Keratinocyte (primary cell): ENCODE measurements at regions not wholly inside any gene's neighbourhood (a gene's known extent, or its start where the extent isn't known, plus 50 kb on each side); places are given as distances from the start of the nearest gene placed in this dataset.

Experiments
- DNase-seq: peaks from one replicate; pipeline ENCODE4 v3.0.0-alpha.2; 2011; ENCODE audit warnings: low read depth, missing footprints, low spot score
- FAIRE-seq: peaks from 2 replicates; lab custom pipeline; 2011; peaks lifted over from hg19 to GRCh38; lab: Jason Lieb, UNC
- H2AFZ ChIP-seq: 2 replicates; pipeline ENCODE4 v1.6.0; 2012; ENCODE audit warnings: low read length, control low read depth, inconsistent platforms; ENCODE audit not compliant: control insufficient read depth
- H3K27ac ChIP-seq: 2 replicates; pipeline ENCODE4 v1.5.1; 2011; ENCODE audit warnings: low read length; ENCODE audit not compliant: control insufficient read depth, insufficient read depth
- H3K27me3 ChIP-seq: 3 replicates; pipeline ENCODE4 v1.6.0; 2011; ENCODE audit warnings: low read length; ENCODE audit not compliant: control insufficient read depth, insufficient read depth; ENCODE audit errors: extremely low read depth
- H3K36me3 ChIP-seq, 2 experiments: 2 replicates in 1 of 2; 3 replicates in 1 of 2; pipeline ENCODE4 v1.5.1; 2011; ENCODE audit warnings: low read length in 2 of 2, mild to moderate bottlenecking in 1 of 2; ENCODE audit not compliant: control insufficient read depth in 2 of 2, insufficient read depth in 2 of 2; ENCODE audit errors: extremely low read depth in 1 of 2
- H3K4me1 ChIP-seq: 3 replicates; pipeline ENCODE4 v1.5.1; 2011; ENCODE audit warnings: low read length; ENCODE audit not compliant: control insufficient read depth, insufficient read depth; ENCODE audit errors: extremely low read depth
- H3K4me2 ChIP-seq: 3 replicates; pipeline ENCODE4 v1.6.0; 2011; ENCODE audit warnings: low read depth, low read length; ENCODE audit not compliant: control insufficient read depth, insufficient read depth; ENCODE audit errors: extremely low read depth
- H3K4me3 ChIP-seq, 3 experiments: fragments of 200-600 bp in 1 of 3; sonication (generic) in 1 of 3; 2 replicates in 2 of 3; 3 replicates in 1 of 3; pipeline ENCODE4 v1.5.1; 2011 to 2016; ENCODE audit warnings: low read length in 3 of 3, mild to moderate bottlenecking in 3 of 3, control low read depth in 2 of 3, inconsistent platforms in 1 of 3, low read depth in 1 of 3, mixed read lengths in 1 of 3, mixed run types in 1 of 3, moderate library complexity in 1 of 3; ENCODE audit not compliant: control insufficient read depth in 2 of 3, insufficient read depth in 2 of 3; ENCODE audit errors: extremely low read depth in 1 of 3
- H3K79me2 ChIP-seq: 2 replicates; pipeline ENCODE4 v1.6.0; 2012; ENCODE audit warnings: low read length; ENCODE audit not compliant: control insufficient read depth, insufficient read depth
- H3K9ac ChIP-seq: 3 replicates; pipeline ENCODE4 v1.6.0; 2011; ENCODE audit warnings: low read length; ENCODE audit not compliant: control insufficient read depth, insufficient read depth; ENCODE audit errors: extremely low read depth
- H3K9me1 ChIP-seq: 3 replicates; pipeline ENCODE4 v1.6.0; 2011; ENCODE audit warnings: low read length; ENCODE audit not compliant: control insufficient read depth, insufficient read depth; ENCODE audit errors: extremely low read depth
- H3K9me3 ChIP-seq: 2 replicates; pipeline ENCODE4 v1.5.1; 2012; ENCODE audit warnings: low read depth, low read length; ENCODE audit not compliant: control insufficient read depth
- H4K20me1 ChIP-seq: 3 replicates; pipeline ENCODE4 v1.6.0; 2011; ENCODE audit warnings: low read length; ENCODE audit not compliant: control insufficient read depth, insufficient read depth; ENCODE audit errors: extremely low read depth
- EZH2 ChIP-seq: IDR thresholded peaks from one replicate; pipeline ENCODE4 v1.6.1; 2012; ENCODE audit warnings: inconsistent platforms, mild to moderate bottlenecking, low read length, moderate library complexity
- dilution Hi-C: fragments of 300-500 bp; cut with MboI; formaldehyde crosslinking; loops from one replicate; pipeline ENCODE4 v1.7.0; 2020; ENCODE audit warnings: low sequenced_read_pairs; ENCODE audit not compliant: extremely low pct_ligation_motif_present
- TF ChIP-seq, protein P1 (sequence below), 3 experiments: IDR thresholded peaks in 1 of 3; conservative IDR thresholded peaks in 1 of 3; optimal IDR thresholded peaks in 1 of 3; 2 replicates in 2 of 3; 3 replicates in 1 of 3; pipeline versions ENCODE3 to v1.5.1; 2011; ENCODE audit warnings: low read length in 3 of 3, mild to moderate bottlenecking in 3 of 3, moderate library complexity in 2 of 3, control low read depth in 1 of 3, inconsistent platforms in 1 of 3; ENCODE audit not compliant: insufficient read depth in 2 of 3; ENCODE audit errors: extremely low read depth in 1 of 3

DNA sequence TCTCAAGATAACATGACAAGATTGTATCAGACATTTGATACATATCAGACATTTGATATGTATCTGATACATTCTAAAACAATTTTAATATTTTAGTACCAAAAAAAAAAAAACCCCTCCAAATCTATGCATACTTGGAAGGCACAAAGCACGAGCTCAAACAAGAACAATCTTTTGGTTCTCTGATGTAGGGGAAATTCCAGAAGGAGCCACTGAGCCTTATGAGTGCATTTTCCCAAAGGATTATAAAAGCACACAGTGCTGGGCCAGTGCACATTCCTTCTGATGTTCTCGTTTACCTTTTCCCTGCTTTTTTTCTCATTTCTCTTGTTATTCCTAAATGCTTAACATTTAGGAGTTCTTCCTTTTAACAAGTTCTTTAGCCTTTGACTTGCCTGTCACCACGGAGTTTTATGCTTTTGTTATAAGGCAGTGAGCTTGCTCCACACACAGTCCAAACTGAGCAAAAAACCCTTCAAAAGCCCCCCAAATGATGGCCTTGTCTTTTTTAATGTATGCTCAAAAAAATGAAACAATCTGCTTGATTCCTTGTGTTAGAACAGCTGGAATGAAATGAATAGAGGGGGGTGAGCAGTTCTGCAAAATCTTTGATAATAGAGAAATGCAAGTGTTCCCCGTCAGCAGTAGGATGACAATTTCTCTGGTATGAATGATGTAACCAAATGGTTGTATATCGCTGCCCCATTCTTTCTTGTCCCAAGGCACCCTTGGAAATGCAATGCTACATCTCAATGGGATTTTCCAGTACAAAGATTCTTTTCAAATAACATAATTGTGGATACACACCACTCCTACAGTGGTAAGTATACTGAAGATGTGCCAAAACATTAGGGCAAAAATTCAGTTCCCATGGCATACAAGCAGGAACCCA is 597.2 kb upstream of the ZEB2 start:
- Histone ChIP-seq H3K4me2 (no peak overlapping the region), H3K9me3 (no peaks in the 10 kb centered on the region), H4K20me1 (no peaks in the 10 kb centered on the region), H3K27me3 (no peaks in the 10 kb centered on the region), H3K4me1 (peaks cover 3% of the 10 kb centered on the region), H3K79me2 (no peaks in the 10 kb centered on the region), H3K36me3 (no peaks in the 10 kb centered on the region), H3K9ac (no peak overlapping the region), H3K9me1 (no peaks in the 10 kb centered on the region), H3K4me3 (no peak overlapping the region), H3K27ac (no peak overlapping the region), H2AFZ (no peak overlapping the region)
- FAIRE-seq = no peak
- TF ChIP-seq, protein P1, sequence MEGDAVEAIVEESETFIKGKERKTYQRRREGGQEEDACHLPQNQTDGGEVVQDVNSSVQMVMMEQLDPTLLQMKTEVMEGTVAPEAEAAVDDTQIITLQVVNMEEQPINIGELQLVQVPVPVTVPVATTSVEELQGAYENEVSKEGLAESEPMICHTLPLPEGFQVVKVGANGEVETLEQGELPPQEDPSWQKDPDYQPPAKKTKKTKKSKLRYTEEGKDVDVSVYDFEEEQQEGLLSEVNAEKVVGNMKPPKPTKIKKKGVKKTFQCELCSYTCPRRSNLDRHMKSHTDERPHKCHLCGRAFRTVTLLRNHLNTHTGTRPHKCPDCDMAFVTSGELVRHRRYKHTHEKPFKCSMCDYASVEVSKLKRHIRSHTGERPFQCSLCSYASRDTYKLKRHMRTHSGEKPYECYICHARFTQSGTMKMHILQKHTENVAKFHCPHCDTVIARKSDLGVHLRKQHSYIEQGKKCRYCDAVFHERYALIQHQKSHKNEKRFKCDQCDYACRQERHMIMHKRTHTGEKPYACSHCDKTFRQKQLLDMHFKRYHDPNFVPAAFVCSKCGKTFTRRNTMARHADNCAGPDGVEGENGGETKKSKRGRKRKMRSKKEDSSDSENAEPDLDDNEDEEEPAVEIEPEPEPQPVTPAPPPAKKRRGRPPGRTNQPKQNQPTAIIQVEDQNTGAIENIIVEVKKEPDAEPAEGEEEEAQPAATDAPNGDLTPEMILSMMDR (optimal IDR thresholded peaks at IDR 0.05 in 1 of 3, IDR thresholded peaks at IDR 0.05 in 1 of 3, conservative IDR thresholded peaks at IDR 0.05 in 1 of 3; ENCODE audit: extremely low read depth in 1 of 3, insufficient read depth in 2 of 3, low read length in 3 of 3) = no peak
- no peak for TF ChIP-seq EZH2
- no peak for DNase-seq
- dilution Hi-C loops = no loop called here

DNA sequence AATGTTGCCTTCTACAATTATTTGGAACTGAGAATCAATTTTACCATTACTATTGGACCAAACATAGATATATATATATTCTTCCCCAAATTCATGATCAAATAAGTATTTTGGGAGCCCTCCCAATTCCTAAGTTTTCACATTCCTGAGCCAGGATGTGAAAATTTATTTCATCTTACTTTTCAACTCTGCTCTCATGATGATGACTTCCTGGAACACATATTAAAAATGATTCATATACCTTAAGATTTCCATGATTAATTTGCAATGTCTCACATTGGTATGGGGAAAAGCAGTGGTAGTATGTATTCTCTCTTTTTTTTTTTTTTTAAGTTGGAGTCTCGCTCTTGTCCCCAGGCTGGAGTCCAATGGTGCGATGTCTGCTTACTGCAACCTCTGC is 596.1 kb upstream of the ZEB2 start:
- H3K9ac ChIP-seq = no peak overlapping the region
- TF ChIP-seq EZH2 = no peak
- TF ChIP-seq, protein P1 (optimal IDR thresholded peaks at IDR 0.05 in 1 of 3, IDR thresholded peaks at IDR 0.05 in 1 of 3, conservative IDR thresholded peaks at IDR 0.05 in 1 of 3; ENCODE audit: extremely low read depth in 1 of 3, insufficient read depth in 2 of 3, low read length in 3 of 3) = no peak
- no peak overlapping the region for H3K4me2 ChIP-seq
- H2AFZ ChIP-seq = no peak overlapping the region
- H3K27ac ChIP-seq = no peak overlapping the region
- FAIRE-seq (no peak), DNase-seq (no peak)
- H3K4me1 ChIP-seq = peaks cover 4% of the 10 kb centered on the region
- H3K9me1 ChIP-seq = no peaks in the 10 kb centered on the region
- H3K36me3 ChIP-seq = no peaks in the 10 kb centered on the region
- H4K20me1 ChIP-seq = no peaks in the 10 kb centered on the region
- no peaks in the 10 kb centered on the region for H3K9me3 ChIP-seq
- dilution Hi-C loops = no loop called here
- H3K4me3 ChIP-seq = no peak overlapping the region
- H3K79me2 ChIP-seq = no peaks in the 10 kb centered on the region
- H3K27me3 ChIP-seq = no peaks in the 10 kb centered on the region
